ENCODE measurements at regions not wholly inside any gene's neighbourhood (a gene's known extent, or its start where the extent isn't known, plus 50 kb on each side); places are given as distances from the start of the nearest gene placed in this dataset.

DNA sequence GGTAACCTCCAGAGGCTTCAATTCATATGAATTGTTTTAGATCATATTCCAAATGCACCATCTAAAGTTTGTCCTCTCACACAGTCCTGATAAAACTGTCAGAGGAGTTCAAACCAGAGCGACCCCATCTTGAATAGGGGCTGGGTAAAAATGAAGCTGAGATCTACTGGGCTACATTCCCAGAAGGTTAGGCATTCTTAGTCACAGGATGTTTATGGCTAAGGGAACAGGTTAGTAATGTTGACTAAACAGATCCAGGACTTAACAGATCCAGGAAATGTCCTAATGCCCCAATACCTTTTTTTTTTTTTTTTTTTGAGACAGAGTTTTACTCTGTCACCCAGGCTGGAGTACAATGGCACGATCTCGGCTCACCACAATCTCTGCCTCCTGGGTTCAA lies 192.6 kb upstream of the PRDM9 start:
- WGBS (ENCODE audit: extremely low coverage, insufficient read length, low lambda C conversion rate) = no CpG with 5 or more reads among the region's 3 CpGs
- no peak overlapping the region for H2AK5ac ChIP-seq (ENCODE audit: insufficient read length, low read length)
- H3K4ac ChIP-seq (ENCODE audit: low read depth, low read length) = no peak overlapping the region
- no peak overlapping the region for H4K5ac ChIP-seq (ENCODE audit: insufficient read length, low read depth, low read length)
- no peak overlapping the region for H2BK120ac ChIP-seq (ENCODE audit: low read depth, low read length, poor library complexity, severe bottlenecking)
- TF ChIP-seq, protein P1, sequence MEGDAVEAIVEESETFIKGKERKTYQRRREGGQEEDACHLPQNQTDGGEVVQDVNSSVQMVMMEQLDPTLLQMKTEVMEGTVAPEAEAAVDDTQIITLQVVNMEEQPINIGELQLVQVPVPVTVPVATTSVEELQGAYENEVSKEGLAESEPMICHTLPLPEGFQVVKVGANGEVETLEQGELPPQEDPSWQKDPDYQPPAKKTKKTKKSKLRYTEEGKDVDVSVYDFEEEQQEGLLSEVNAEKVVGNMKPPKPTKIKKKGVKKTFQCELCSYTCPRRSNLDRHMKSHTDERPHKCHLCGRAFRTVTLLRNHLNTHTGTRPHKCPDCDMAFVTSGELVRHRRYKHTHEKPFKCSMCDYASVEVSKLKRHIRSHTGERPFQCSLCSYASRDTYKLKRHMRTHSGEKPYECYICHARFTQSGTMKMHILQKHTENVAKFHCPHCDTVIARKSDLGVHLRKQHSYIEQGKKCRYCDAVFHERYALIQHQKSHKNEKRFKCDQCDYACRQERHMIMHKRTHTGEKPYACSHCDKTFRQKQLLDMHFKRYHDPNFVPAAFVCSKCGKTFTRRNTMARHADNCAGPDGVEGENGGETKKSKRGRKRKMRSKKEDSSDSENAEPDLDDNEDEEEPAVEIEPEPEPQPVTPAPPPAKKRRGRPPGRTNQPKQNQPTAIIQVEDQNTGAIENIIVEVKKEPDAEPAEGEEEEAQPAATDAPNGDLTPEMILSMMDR (conservative IDR thresholded peaks at IDR 0.05) = no peak
- H3K4me1 ChIP-seq (ENCODE audit: insufficient read depth, low read length) = no peaks in the 10 kb centered on the region
- Mint-ChIP-seq H3K27ac (no peak overlapping the region; a peak in 1 of 7 replicates), H3K9me3 (no peaks in the 10 kb centered on the region; a peak in 1 of 5 replicates), H3K4me3 (no peak overlapping the region), H3K36me3 (ENCODE audit: insufficient read depth in 1 of 3, low read depth in 3 of 3) (no peaks in the 10 kb centered on the region), H3K4me1 (peaks cover 12 to 15% of the 10 kb centered on the region in 2 experiments), H3K27me3 (ENCODE audit: low read depth) (no peaks in the 10 kb centered on the region)
- no peak overlapping the region for H2BK5ac ChIP-seq (ENCODE audit: insufficient read length, low read length)
- no peak overlapping the region for H3K4me2 ChIP-seq (ENCODE audit: insufficient read depth, insufficient read length, low read length)
- H3K18ac ChIP-seq (ENCODE audit: insufficient read length, low read depth, low read length) = no peak overlapping the region
- H3K27me3 ChIP-seq (ENCODE audit: insufficient read depth, low read length) = no peaks in the 10 kb centered on the region
- DNase-seq = no peak
- H3T11ph ChIP-seq (ENCODE audit: low read length) = no peak overlapping the region
- no peak overlapping the region for H4K8ac ChIP-seq (replicated peaks; ENCODE audit: insufficient read length, low read depth, low read length)
- H3K14ac ChIP-seq (ENCODE audit: insufficient read depth, low read length) = no peak overlapping the region
- no peaks in the 10 kb centered on the region for H3K9me3 ChIP-seq (ENCODE audit: control insufficient read depth, low read depth, low read length)
- H3K9ac ChIP-seq (ENCODE audit: extremely low read depth, insufficient read length, low read length) = no peak overlapping the region
- H2BK12ac ChIP-seq (ENCODE audit: insufficient read length, low read depth, low read length) = no peak overlapping the region
- no peak overlapping the region for H3K27ac ChIP-seq (ENCODE audit: insufficient read length, low read depth, low read length)
- no peaks in the 10 kb centered on the region for H3K23me2 ChIP-seq (ENCODE audit: insufficient read length, low read depth, low read length, poor library complexity, severe bottlenecking)
- no peak overlapping the region for H3K56ac ChIP-seq (ENCODE audit: insufficient read length, low read depth, low read length)
- H2AFZ ChIP-seq (ENCODE audit: low read length) = no peak overlapping the region
- no peaks in the 10 kb centered on the region for H3K79me2 ChIP-seq (ENCODE audit: insufficient read depth, low read length)
- no peak overlapping the region for H2BK20ac ChIP-seq (ENCODE audit: low read depth, low read length, poor library complexity, severe bottlenecking)
- no peak overlapping the region for H2BK15ac ChIP-seq (ENCODE audit: low read depth, low read length)
- H3K79me1 ChIP-seq (ENCODE audit: insufficient read depth, low read depth, low read length, poor library complexity, severe bottlenecking) = no peaks in the 10 kb centered on the region
- no peak overlapping the region for H4K91ac ChIP-seq (ENCODE audit: insufficient read length, low read depth, low read length)
- no peak overlapping the region for H3K23ac ChIP-seq (ENCODE audit: insufficient read length, low read depth, low read length)
- no peaks in the 10 kb centered on the region for H4K20me1 ChIP-seq (ENCODE audit: control insufficient read depth, insufficient read depth, insufficient read length)

Data from H9 (cell line).